CD8-positive, alpha-beta memory T cell (primary cell): ENCODE measurements at regions not wholly inside any gene's neighbourhood (a gene's known extent, or its start where the extent isn't known, plus 50 kb on each side); places are given as distances from the start of the nearest gene placed in this dataset.
"Not testable (repeated sequence)": the region's sequence is repeated elsewhere in the genome, so short reads cannot be mapped to it uniquely, and the experiment has no call there.

Experiments used
- CTCF ChIA-PET: fragments of 350-600 bp; sonication (Branson Sonifier 250); formaldehyde crosslinking; loops from one replicate; lab custom pipeline; 2021; ENCODE audit warnings: antibody characterized with exemption; lab: Charles Lee
- POLR2A ChIA-PET: fragments of 350-600 bp; sonication (Branson Sonifier 250); formaldehyde crosslinking; loops from one replicate; lab custom pipeline; 2021; ENCODE audit warnings: antibody characterized with exemption; lab: Charles Lee
- DNase-seq, 5 donors: peaks; one replicate each; pipeline versions ENCODE4 v3.0.0 to v3.0.0-alpha.2; 2020 to 2022; ENCODE audit warnings: mixed read lengths in 1 of 5
- H3K27ac ChIP-seq: one replicate; pipeline ENCODE4 v1.7.0; 2013; ENCODE audit warnings: low read depth, mild to moderate bottlenecking, low read length, moderate library complexity
- H3K27me3 ChIP-seq: 2 replicates; pipeline ENCODE4 v1.7.0; 2013; ENCODE audit warnings: low read length, mild to moderate bottlenecking; ENCODE audit not compliant: insufficient read depth, poor library complexity, severe bottlenecking
- H3K36me3 ChIP-seq: 2 replicates; pipeline ENCODE4 v1.7.0; 2013; ENCODE audit warnings: mild to moderate bottlenecking, low read length, moderate library complexity; ENCODE audit not compliant: insufficient read depth
- H3K4me1 ChIP-seq: 2 replicates; pipeline ENCODE4 v1.7.0; 2013; ENCODE audit warnings: mild to moderate bottlenecking, low read length, moderate library complexity; ENCODE audit not compliant: insufficient read depth
- H3K4me3 ChIP-seq: 2 replicates; pipeline ENCODE4 v1.7.0; 2013; ENCODE audit warnings: mild to moderate bottlenecking, low read length
- H3K9me3 ChIP-seq: 2 replicates; pipeline ENCODE4 v1.7.0; 2013; ENCODE audit warnings: mild to moderate bottlenecking, low read length
- H3K27ac Mint-ChIP-seq, 8 donors: one replicate each; pipeline ENCODE4 v1.8.0; 2020 to 2021; ENCODE audit warnings: mixed read lengths in 8 of 8, mild to moderate bottlenecking in 6 of 8, inconsistent platforms in 3 of 8, moderate library complexity in 3 of 8
- H3K27me3 Mint-ChIP-seq, 2 donors: one replicate each; pipeline ENCODE4 v1.8.0; 2020 to 2021; ENCODE audit warnings: mixed read lengths in 2 of 2, mild to moderate bottlenecking in 1 of 2, moderate library complexity in 1 of 2
- H3K36me3 Mint-ChIP-seq, 3 donors: one replicate each; pipeline ENCODE4 v1.8.0; 2020 to 2021; ENCODE audit warnings: mixed read lengths in 3 of 3, inconsistent platforms in 1 of 3, mild to moderate bottlenecking in 1 of 3
- H3K4me1 Mint-ChIP-seq, 3 donors: one replicate each; pipeline ENCODE4 v1.8.0; 2020 to 2021; ENCODE audit warnings: mixed read lengths in 3 of 3, inconsistent platforms in 1 of 3, mild to moderate bottlenecking in 1 of 3
- H3K4me3 Mint-ChIP-seq, 7 donors: one replicate each; pipeline ENCODE4 v1.8.0; 2020 to 2021; ENCODE audit warnings: mixed read lengths in 7 of 7, mild to moderate bottlenecking in 6 of 7, moderate library complexity in 4 of 7, inconsistent platforms in 2 of 7
- H3K9me3 Mint-ChIP-seq, 5 donors: one replicate each; pipeline ENCODE4 v1.8.0; 2020 to 2022; ENCODE audit warnings: mixed read lengths in 5 of 5, mild to moderate bottlenecking in 3 of 5, moderate library complexity in 2 of 5, inconsistent platforms in 1 of 5

DNA sequence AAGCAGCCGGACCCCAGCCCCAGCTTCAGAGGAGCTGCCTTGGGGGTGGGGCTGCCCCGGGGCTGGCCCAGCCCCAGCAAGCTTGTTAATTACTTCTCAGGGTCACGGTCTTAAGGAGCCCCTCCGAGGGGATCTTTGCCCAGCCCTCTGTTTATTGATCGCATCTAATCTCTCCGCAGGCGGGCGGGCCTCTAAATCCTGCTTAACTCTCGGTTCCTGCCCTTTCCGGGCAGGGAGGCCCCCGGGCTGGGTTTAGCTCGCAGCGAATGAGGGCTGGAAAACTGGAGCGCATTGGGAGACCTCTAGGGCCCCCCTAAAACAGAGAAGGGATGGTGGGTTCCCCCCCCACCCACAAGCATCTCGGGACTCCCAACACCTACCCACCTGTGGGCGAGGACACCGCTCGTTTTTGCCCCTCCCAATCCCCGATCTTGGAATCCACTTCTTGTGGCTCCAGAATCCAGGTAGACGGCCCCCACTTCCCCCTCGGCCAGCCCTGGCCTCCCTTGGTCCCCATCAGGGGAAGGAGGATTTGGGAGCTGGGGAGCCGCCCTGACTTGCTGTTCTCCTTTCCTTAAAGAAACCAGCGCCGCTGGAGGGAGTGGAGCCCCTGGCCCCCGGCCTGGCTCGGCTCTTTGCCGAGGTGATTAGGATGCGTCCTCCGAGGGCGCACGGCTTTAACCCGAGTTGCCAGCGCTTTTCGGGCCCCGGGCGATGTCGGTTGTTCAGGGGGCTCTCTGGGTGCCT lies 59.5 kb upstream of the ADGRL1 start:
- H3K4me1 Mint-ChIP-seq = no peaks in the 10 kb centered on the region
- POLR2A ChIA-PET = no interaction called here
- peaks cover 0 to 6% of the 10 kb centered on the region in 2 donors for H3K27me3 Mint-ChIP-seq

GRCh38 chr19:14255902-14256649 lies 50.1 kb upstream of the ADGRL1 start:
- H3K27ac Mint-ChIP-seq, H3K4me1 Mint-ChIP-seq, H3K9me3 ChIP-seq, H3K9me3 Mint-ChIP-seq, H3K36me3 Mint-ChIP-seq, H3K27me3 ChIP-seq, CTCF ChIA-PET, H3K27me3 Mint-ChIP-seq, POLR2A ChIA-PET, H3K36me3 ChIP-seq, H3K27ac ChIP-seq, H3K4me3 ChIP-seq, H3K4me3 Mint-ChIP-seq, H3K4me1 ChIP-seq, DNase-seq: not testable (repeated sequence)

More for the DNA sequence above, 59.5 kb upstream of the ADGRL1 start:
- no peak for DNase-seq
- no peak overlapping the region for H3K4me3 ChIP-seq
- no peak overlapping the region for H3K27ac ChIP-seq
- Mint-ChIP-seq H3K36me3 (no peaks in the 10 kb centered on the region), H3K27ac (no peak overlapping the region), H3K4me3 (no peak overlapping the region), H3K9me3 (no peaks in the 10 kb centered on the region)
- no peaks in the 10 kb centered on the region for H3K27me3 ChIP-seq
- CTCF ChIA-PET = no interaction called here
- no peaks in the 10 kb centered on the region for H3K36me3 ChIP-seq
- H3K9me3 ChIP-seq = no peaks in the 10 kb centered on the region
- no peaks in the 10 kb centered on the region for H3K4me1 ChIP-seq
